Common myeloid progenitor, CD34-positive (primary cell): ENCODE measurements at regions not wholly inside any gene's neighbourhood (a gene's known extent, or its start where the extent isn't known, plus 50 kb on each side); places are given as distances from the start of the nearest gene placed in this dataset.
A peak's percentile ranks its signal among the peaks of the same experiment; 100 is the strongest.

ENCODE experiments used
- CTCF ChIA-PET: fragments of 350-600 bp; sonication (Branson Sonifier 250); formaldehyde crosslinking; loops from one replicate; lab custom pipeline; 2021; ENCODE audit warnings: antibody characterized with exemption; lab: Charles Lee
- POLR2A ChIA-PET: fragments of 350-600 bp; sonication (Branson Sonifier 250); formaldehyde crosslinking; loops from one replicate; lab custom pipeline; 2021; ENCODE audit warnings: antibody characterized with exemption; lab: Charles Lee
- DNase-seq, 3 donors: peaks; one replicate each; pipeline versions ENCODE4 v3.0.0 to v3.0.0-alpha.2; 2013
- H3K27ac ChIP-seq, 2 experiments: 1 replicate in 1 of 2; 2 replicates in 1 of 2; pipeline ENCODE4 v1.7.0; 2013; ENCODE audit warnings: inconsistent platforms in 2 of 2, low read length in 2 of 2, mild to moderate bottlenecking in 2 of 2, low read depth in 1 of 2, moderate library complexity in 1 of 2; ENCODE audit not compliant: severe bottlenecking in 2 of 2, insufficient read depth in 1 of 2, poor library complexity in 1 of 2
- H3K27me3 ChIP-seq, 5 experiments: replicated peaks in 2 of 5; 1 replicate in 3 of 5; 2 replicates in 2 of 5; pipeline versions ENCODE4 v1.6.1 to v1.7.0; 2013; ENCODE audit warnings: low read length in 4 of 5, mild to moderate bottlenecking in 2 of 5, moderate library complexity in 2 of 5, inconsistent platforms in 1 of 5; ENCODE audit not compliant: insufficient read depth in 5 of 5, control insufficient read depth in 4 of 5
- H3K36me3 ChIP-seq, 4 experiments: 1 replicate in 2 of 4; 2 replicates in 2 of 4; pipeline versions ENCODE4 v1.6.1 to v1.7.0; 2013; ENCODE audit warnings: low read length in 3 of 4, control low read depth in 1 of 4, mild to moderate bottlenecking in 1 of 4; ENCODE audit not compliant: control insufficient read depth in 4 of 4, insufficient read depth in 4 of 4
- H3K4me1 ChIP-seq, 4 experiments: 1 replicate in 3 of 4; 2 replicates in 1 of 4; pipeline versions ENCODE4 v1.6.1 to v1.7.1; 2013; ENCODE audit warnings: low read length in 3 of 4, mild to moderate bottlenecking in 3 of 4, control low read depth in 1 of 4, inconsistent platforms in 1 of 4, moderate library complexity in 1 of 4; ENCODE audit not compliant: control insufficient read depth in 4 of 4, insufficient read depth in 4 of 4; ENCODE audit errors: control extremely low read depth in 1 of 4
- H3K4me3 ChIP-seq, 7 experiments: 1 replicate in 4 of 7; 2 replicates in 3 of 7; pipeline versions ENCODE4 v1.5.1 to v1.7.0; 2013; ENCODE audit warnings: mild to moderate bottlenecking in 7 of 7, low read length in 6 of 7, moderate library complexity in 6 of 7, inconsistent platforms in 2 of 7, low read depth in 2 of 7, control low read depth in 1 of 7; ENCODE audit not compliant: insufficient read depth in 4 of 7, control insufficient read depth in 1 of 7; ENCODE audit errors: extremely low read depth in 1 of 7
- H3K9me3 ChIP-seq, 5 experiments: 1 replicate in 4 of 5; 2 replicates in 1 of 5; pipeline versions ENCODE4 v1.6.1 to v1.7.1; 2013; ENCODE audit warnings: low read length in 4 of 5, mild to moderate bottlenecking in 2 of 5, inconsistent platforms in 1 of 5, low read depth in 1 of 5, moderate library complexity in 1 of 5; ENCODE audit not compliant: control insufficient read depth in 4 of 5, insufficient read depth in 2 of 5; ENCODE audit errors: control extremely low read depth in 1 of 5
- WGBS: methylation state at CpG from one replicate; pipeline ENCODE4 v1.1.5; 2013; ENCODE audit not compliant: insufficient coverage; 5-methylcytosine and 5-hydroxymethylcytosine counted together

DNA sequence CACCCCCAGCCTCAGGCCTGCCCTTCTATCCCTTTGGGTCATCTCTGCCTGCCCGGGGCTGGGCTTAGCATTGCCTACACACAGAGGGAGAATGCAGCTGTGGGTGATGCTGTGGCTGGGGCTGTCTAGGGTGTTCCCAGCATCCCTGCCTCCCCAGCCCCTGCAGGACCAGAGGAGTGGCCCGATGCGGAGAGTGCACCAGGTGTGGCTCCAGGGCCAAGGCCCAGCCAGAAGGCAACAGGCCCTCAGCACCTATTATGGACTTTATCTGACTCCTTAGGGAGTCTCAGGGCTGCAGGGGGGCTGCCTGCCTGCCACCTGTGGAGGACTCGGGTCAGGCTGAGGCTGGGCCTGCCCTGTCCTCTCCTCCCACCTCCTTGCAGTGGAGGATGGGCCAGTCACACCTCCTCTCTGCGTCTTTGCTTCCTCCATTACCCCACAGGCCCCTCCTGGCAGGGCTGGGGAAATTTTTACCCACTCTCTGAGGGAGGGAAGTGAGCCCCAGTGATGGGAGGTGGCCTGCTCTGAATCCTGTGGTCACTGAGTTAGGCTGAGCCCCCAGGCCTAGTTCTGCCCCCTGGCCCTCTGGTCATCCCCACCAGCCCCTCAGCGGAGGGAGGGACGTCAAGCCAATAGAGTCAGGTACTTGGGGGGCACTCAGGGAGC, 92.9 kb upstream of the PCBD1 start:
- peak in 1 of 3 donors; percentile 48 for DNase-seq
- ChIA-PET POLR2A (no interaction called here), CTCF (interaction anchor here (1.0 kb wide), 1 partner anchor 54 kb away, joined by 3 read pairs; no protein-coding TSS in a partner anchor)
- H3K27me3 ChIP-seq = no peaks in the 10 kb centered on the region
- no peak overlapping the region for H3K27ac ChIP-seq
- H3K4me3 ChIP-seq = no peak overlapping the region
- H3K4me1 ChIP-seq = peaks cover 0 to 28% (median 16%) of the 10 kb centered on the region in 4 experiments
- WGBS = 87% methylated on average over 6 of the region's 7 CpGs
- H3K9me3 ChIP-seq = no peaks in the 10 kb centered on the region
- H3K36me3 ChIP-seq = no peaks in the 10 kb centered on the region

DNA sequence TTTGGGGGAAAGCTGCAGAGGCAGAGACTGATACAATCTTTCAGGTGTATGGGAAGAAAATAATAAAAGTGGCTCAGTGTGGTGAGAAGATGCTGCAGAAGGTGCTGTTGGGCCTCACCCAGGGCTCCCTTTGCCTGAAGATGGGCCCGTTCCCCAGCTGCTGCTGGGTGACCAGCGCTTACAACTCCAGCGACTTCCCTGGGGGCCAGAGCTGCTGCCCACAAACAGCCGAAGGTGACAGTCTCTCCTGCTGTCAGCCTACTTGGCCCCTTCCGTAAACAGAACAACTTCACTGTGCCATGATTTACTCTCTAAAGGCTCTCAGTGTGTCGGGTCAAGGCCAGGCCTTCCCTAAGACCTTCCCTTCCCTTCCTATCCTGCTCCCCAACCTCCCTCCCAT, 93.6 kb upstream of the PCBD1 start:
- POLR2A ChIA-PET = no interaction called here
- Histone ChIP-seq H3K27ac (no peak overlapping the region), H3K4me3 (no peak overlapping the region), H3K4me1 (peaks cover 0 to 33% (median 22%) of the 10 kb centered on the region in 4 experiments), H3K27me3 (no peaks in the 10 kb centered on the region), H3K9me3 (no peaks in the 10 kb centered on the region), H3K36me3 (no peaks in the 10 kb centered on the region)
- no peak for DNase-seq
- CTCF ChIA-PET = interaction anchor here (1.0 to 1.2 kb wide), 2 partner anchors 55 to 56 kb away, joined by 3 to 4 read pairs; no protein-coding TSS in a partner anchor
- 97% methylated on average over 6 of the region's 6 CpGs for WGBS

DNA sequence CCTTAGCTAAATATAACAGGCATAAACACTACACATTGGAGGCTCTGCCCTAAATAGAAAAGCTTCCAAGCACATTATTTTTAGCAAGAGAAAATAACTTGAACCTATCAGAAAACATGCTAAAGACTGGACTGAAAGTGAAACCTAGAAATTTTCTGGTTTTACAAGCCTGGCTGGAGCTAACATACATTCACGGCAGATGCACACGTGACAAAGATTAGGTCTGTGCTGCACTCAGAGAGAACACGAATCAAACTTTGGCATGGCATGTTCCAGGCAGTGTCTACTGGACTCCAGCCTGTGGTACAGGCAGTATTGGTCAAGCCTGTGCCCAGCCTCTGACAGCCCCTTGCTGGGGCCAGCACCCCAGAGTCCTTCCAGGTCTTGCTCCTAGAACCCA, 94.1 kb upstream of the PCBD1 start:
- ChIA-PET CTCF (interaction anchor here (1.0 to 1.2 kb wide), 2 partner anchors 56 to 57 kb away, joined by 3 to 4 read pairs; no protein-coding TSS in a partner anchor), POLR2A (no interaction called here)
- peaks cover 0 to 38% (median 25%) of the 10 kb centered on the region in 4 experiments for H3K4me1 ChIP-seq
- no peaks in the 10 kb centered on the region for H3K36me3 ChIP-seq
- H3K4me3 ChIP-seq = no peak overlapping the region
- peak in 2 of 3 donors; percentile 11 to 54 for DNase-seq
- no peak overlapping the region for H3K27ac ChIP-seq
- H3K27me3 ChIP-seq = no peaks in the 10 kb centered on the region
- H3K9me3 ChIP-seq = no peaks in the 10 kb centered on the region
- 69% methylated on average over 3 of the region's 3 CpGs for WGBS

DNA sequence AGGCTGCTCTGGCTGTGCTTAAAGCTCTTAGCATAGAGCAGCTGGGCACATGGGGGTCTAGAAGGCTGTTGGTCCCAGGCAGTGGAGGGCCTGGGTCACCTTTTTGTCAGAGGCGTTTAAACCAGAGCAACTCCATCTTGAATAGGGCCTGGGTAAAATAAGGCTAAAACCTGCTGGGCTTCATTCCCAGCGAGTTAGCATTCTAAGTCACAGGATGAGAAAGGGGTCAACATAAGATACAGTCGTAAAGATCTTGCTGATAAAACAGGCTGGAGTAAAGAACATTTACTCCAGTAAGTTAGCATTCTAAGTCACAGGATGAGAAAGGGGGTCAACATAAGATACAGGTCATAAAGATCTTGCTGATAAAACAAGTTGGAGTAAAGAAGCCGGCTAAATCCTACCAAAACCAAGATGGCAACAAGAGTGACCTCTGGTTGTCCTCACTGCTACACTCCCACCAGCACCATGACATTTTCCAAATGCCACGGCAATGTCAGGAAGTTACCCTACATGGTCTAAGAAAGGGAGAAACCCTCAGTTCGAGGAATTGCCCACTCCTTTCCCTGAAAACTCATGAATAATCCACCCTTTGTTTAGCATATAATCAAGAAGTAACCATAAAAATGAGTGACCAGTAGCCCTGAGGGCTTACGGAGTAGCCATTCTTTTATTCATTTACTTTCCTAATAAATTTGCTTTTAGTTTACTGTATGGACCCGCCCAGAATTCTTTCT, 96.8 kb upstream of the PCBD1 start:
- no peaks in the 10 kb centered on the region for H3K36me3 ChIP-seq

DNA sequence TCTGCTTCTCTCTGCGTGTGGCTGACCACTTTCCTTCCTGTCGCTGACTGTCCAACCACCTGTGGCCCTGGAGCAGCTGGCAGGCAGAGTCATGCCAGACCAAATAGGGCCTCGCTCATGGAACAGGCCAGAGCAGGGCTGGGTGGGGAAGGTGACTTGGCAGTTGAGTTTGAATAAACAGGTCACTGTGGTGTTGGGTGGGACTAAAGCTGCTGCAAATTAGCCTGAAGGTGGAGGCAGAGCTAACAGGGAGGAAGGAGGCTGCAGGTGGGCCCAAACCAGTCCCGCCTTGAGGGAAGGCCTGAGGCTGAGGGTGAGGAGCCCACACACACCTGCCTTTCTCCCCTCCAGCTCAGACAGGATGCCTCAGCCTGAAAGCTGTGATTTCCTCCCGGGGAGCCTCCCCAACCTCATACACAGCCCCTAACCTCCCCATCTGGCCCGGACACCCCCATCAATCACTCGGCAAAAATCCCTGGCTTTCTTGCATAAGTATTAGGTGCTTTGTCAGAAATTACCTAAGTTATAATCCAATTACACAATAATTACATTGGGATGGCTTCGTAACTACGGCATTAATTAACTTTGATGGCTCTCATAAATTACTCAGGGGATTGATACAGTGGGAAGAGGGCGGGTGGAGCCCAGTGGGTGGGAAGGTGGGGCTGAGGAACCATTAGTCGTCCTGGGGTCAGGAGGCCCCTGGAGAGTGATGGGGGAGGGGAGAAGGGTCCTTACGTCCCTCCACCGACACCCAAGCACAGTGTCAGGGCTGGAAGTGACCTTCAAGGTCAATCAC, 97.7 kb upstream of the PCBD1 start:
- Histone ChIP-seq H3K4me3 (peak overlapping the region in 1 of 7 experiments; percentile 11), H3K27ac (peak overlapping the region in 1 of 2 experiments; percentile 2), H3K36me3 (no peaks in the 10 kb centered on the region), H3K4me1 (peaks cover 0 to 51% (median 25%) of the 10 kb centered on the region in 4 experiments), H3K27me3 (no peaks in the 10 kb centered on the region), H3K9me3 (no peaks in the 10 kb centered on the region)
- 54% methylated on average over 7 of the region's 13 CpGs for WGBS
- peak; percentile 63 to 96 (median 85) for DNase-seq
- POLR2A ChIA-PET = no interaction called here
- CTCF ChIA-PET = interaction anchor here (0.5 to 1.2 kb wide), 3 partner anchors 10 to 1445 kb away, joined by 3 read pairs; no protein-coding TSS in a partner anchor

More for the DNA sequence above, 96.8 kb upstream of the PCBD1 start:
- Histone ChIP-seq H3K9me3 (no peaks in the 10 kb centered on the region), H3K27me3 (no peaks in the 10 kb centered on the region), H3K4me1 (peaks cover 0 to 42% (median 25%) of the 10 kb centered on the region in 4 experiments), H3K27ac (no peak overlapping the region), H3K4me3 (no peak overlapping the region)
- ChIA-PET CTCF (interaction anchor here (0.5 to 1.2 kb wide), 3 partner anchors 9 to 1446 kb away, joined by 3 read pairs; no protein-coding TSS in a partner anchor), POLR2A (no interaction called here)
- WGBS = 92% methylated on average over 6 of the region's 8 CpGs
- DNase-seq = no peak

DNA sequence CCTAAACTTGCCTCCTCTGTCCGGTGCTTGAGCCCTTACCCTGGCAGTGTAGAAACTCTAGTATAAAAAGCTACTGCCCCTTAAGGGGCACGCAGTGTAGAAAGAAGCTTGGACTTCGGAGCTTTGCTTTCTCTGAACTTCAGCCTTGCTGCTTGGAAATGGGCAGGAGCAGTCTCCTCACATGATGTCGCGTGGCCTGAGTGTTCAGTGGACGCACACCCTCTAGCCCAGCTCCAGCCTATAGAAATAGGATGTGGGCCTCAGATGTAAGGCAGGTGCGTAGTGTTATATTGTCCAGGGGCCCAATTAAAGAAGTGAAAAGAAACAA, 98.2 kb upstream of the PCBD1 start:
- Histone ChIP-seq H3K27me3 (no peaks in the 10 kb centered on the region), H3K9me3 (no peaks in the 10 kb centered on the region), H3K4me3 (no peak overlapping the region), H3K36me3 (no peaks in the 10 kb centered on the region), H3K4me1 (peaks cover 0 to 51% (median 21%) of the 10 kb centered on the region in 4 experiments), H3K27ac (no peak overlapping the region)
- no peak for DNase-seq
- CTCF ChIA-PET = interaction anchor here (1.0 to 1.2 kb wide), 2 partner anchors 9 to 11 kb away, joined by 3 read pairs; no protein-coding TSS in a partner anchor
- POLR2A ChIA-PET = no interaction called here
- 100% methylated on average over 3 of the region's 7 CpGs for whole genome bisulfite sequencing
